IMR-90 (cell line): ENCODE measurements at regions not wholly inside any gene's neighbourhood (a gene's known extent, or its start where the extent isn't known, plus 50 kb on each side); places are given as distances from the start of the nearest gene placed in this dataset.

Experiments
- BHLHE40 ChIP-seq: fragments of 150-350 bp; IDR thresholded peaks from 2 replicates; pipeline ENCODE4 v1.6.1; 2016; ENCODE audit warnings: mild to moderate bottlenecking, low read depth, low read length
- CEBPB ChIP-seq: IDR thresholded peaks from 2 replicates; pipeline ENCODE4 v1.6.1; 2012; ENCODE audit warnings: low read depth, low read length, improper control_type of control experiment
- FOS ChIP-seq: fragments of 150-350 bp; IDR thresholded peaks from 2 replicates; pipeline ENCODE4 v1.6.1; 2016; ENCODE audit warnings: low read depth, low read length
- MAFK ChIP-seq: IDR thresholded peaks from 2 replicates; pipeline ENCODE4 v1.6.1; 2012; ENCODE audit warnings: low read depth, low read length, improper control_type of control experiment
- POLR2A ChIP-seq: IDR thresholded peaks from 2 replicates; pipeline ENCODE4 v1.6.1; 2012; ENCODE audit warnings: mild to moderate bottlenecking, low read depth, low read length
- RFX5 ChIP-seq: IDR thresholded peaks from 2 replicates; pipeline ENCODE4 v1.8.0; 2012; ENCODE audit warnings: low read depth, mild to moderate bottlenecking, low read length, moderate library complexity
- SMC3 ChIP-seq: fragments of 150-350 bp; IDR thresholded peaks from 2 replicates; pipeline ENCODE4 v1.6.1; 2016; ENCODE audit warnings: low read depth, mild to moderate bottlenecking, antibody characterized with exemption, low read length, moderate library complexity
- TF ChIP-seq, protein P1 (sequence below): conservative IDR thresholded peaks from 2 replicates; pipeline ENCODE4 v1.5.1; 2012; ENCODE audit warnings: mild to moderate bottlenecking, low read depth, low read length, improper control_type of control experiment
- TF ChIP-seq, protein P2 (sequence below): fragments of 150-350 bp; IDR thresholded peaks from 2 replicates; pipeline ENCODE4 v1.6.1; 2017; ENCODE audit warnings: mild to moderate bottlenecking, antibody characterized with exemption, low read length, low read depth

DNA sequence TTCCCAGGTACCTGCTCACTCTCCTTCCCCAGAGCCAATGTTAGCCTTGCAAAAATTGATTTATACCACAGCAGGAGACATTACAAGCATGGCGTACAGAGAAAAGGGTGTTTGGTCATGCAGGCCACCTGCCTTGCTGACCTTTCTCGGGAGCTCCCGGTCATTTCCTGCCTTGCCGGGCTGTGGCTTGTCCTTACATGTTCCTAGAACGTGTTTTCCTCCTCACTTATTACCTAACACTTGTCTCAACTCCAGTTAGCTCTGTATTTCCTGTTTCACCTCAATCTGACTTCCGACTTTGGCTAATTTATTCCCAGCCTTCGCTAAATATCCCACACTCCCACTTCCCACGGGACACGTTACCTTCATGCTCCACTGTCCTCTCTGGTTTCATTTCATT, 282.5 kb downstream of the ICE1 start:
- TF ChIP-seq, protein P1, sequence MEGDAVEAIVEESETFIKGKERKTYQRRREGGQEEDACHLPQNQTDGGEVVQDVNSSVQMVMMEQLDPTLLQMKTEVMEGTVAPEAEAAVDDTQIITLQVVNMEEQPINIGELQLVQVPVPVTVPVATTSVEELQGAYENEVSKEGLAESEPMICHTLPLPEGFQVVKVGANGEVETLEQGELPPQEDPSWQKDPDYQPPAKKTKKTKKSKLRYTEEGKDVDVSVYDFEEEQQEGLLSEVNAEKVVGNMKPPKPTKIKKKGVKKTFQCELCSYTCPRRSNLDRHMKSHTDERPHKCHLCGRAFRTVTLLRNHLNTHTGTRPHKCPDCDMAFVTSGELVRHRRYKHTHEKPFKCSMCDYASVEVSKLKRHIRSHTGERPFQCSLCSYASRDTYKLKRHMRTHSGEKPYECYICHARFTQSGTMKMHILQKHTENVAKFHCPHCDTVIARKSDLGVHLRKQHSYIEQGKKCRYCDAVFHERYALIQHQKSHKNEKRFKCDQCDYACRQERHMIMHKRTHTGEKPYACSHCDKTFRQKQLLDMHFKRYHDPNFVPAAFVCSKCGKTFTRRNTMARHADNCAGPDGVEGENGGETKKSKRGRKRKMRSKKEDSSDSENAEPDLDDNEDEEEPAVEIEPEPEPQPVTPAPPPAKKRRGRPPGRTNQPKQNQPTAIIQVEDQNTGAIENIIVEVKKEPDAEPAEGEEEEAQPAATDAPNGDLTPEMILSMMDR = no peak
- no peak for TF ChIP-seq POLR2A
- TF ChIP-seq, protein P2, sequence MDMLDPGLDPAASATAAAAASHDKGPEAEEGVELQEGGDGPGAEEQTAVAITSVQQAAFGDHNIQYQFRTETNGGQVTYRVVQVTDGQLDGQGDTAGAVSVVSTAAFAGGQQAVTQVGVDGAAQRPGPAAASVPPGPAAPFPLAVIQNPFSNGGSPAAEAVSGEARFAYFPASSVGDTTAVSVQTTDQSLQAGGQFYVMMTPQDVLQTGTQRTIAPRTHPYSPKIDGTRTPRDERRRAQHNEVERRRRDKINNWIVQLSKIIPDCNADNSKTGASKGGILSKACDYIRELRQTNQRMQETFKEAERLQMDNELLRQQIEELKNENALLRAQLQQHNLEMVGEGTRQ = no peak
- no peak for TF ChIP-seq BHLHE40
- no peak for TF ChIP-seq SMC3
- TF ChIP-seq FOS = no peak
- no peak for TF ChIP-seq CEBPB
- no peak for TF ChIP-seq RFX5
- no peak for TF ChIP-seq MAFK
